HCT116 (cell line): ENCODE measurements at regions not wholly inside any gene's neighbourhood (a gene's known extent, or its start where the extent isn't known, plus 50 kb on each side); places are given as distances from the start of the nearest gene placed in this dataset.

Source experiments
- ATAC-seq: fragments of 200-7000 bp; cut with Tn5 transposase; 2 replicates; pipeline ENCODE4 v1.9.1; 2020; ENCODE audit warnings: mild to moderate bottlenecking, moderate library complexity
- BruUV-seq: library from RNA; stranded (reverse); fragments of 400-500 nt; replicated peaks from 2 replicates; lab custom pipeline; 2021; lab: Mats Ljungman, UMichigan
- CTCF ChIA-PET: fragments of 300-600 bp; sonication (Branson Sonifier 250); formaldehyde crosslinking; loops from one replicate; lab custom pipeline; 2021; ENCODE audit warnings: antibody characterized with exemption; lab: Charles Lee
- POLR2A ChIA-PET: fragments of 300-600, 350-600 bp; sonication (Branson Sonifier 250); formaldehyde crosslinking; loops from one replicate; lab custom pipeline; 2021; ENCODE audit warnings: antibody characterized with exemption; lab: Charles Lee
- RAD21 ChIA-PET, 2 experiments: fragments of 300-600 bp; sonication (Branson Sonifier 250); formaldehyde crosslinking; loops; one replicate each; lab custom pipeline; 2023; ENCODE audit warnings: low total read pairs in 2 of 2; ENCODE audit not compliant: uncharacterized antibody in 2 of 2, unreplicated experiment in 2 of 2, low non-redundant PET in 1 of 2; lab: Charles Lee
- DNase-seq: peaks from one replicate; pipeline ENCODE4 v3.0.0-alpha.2; 2010; ENCODE audit warnings: low read depth, low spot score
- H2AFZ ChIP-seq: fragments of 200-600 bp; shearing (Covaris generic), sonication (generic); 2 replicates; pipeline ENCODE4 v1.6.1; 2017; ENCODE audit warnings: low read depth, mixed run types, mixed read lengths, antibody characterized with exemption, low read length; ENCODE audit not compliant: poor library complexity, severe bottlenecking
- H3K27ac ChIP-seq: 2 replicates; pipeline ENCODE4 v1.5.1; 2012; ENCODE audit warnings: low read depth, low read length
- H3K27me3 ChIP-seq: fragments of 200-600 bp; sonication (generic); 2 replicates; pipeline ENCODE4 v1.6.1; 2016; ENCODE audit warnings: mixed run types, low read length, mixed read lengths; ENCODE audit not compliant: insufficient read depth
- H3K36me3 ChIP-seq, 2 experiments: fragments of 200-500 bp in 1 of 2; fragments of 200-600 bp in 1 of 2; sonication (Bioruptor generic) in 1 of 2; sonication (generic) in 1 of 2; 2 replicates each; pipeline versions ENCODE4 v1.5.1 to v1.6.1; 2014 to 2016; ENCODE audit warnings: low read length in 2 of 2, inconsistent platforms in 1 of 2, mixed read lengths in 1 of 2, mixed run types in 1 of 2; ENCODE audit not compliant: insufficient read depth in 2 of 2, control insufficient read depth in 1 of 2
- H3K4me1 ChIP-seq, 2 experiments: fragments of 200-600 bp in 1 of 2; sonication (generic) in 1 of 2; 2 replicates each; pipeline versions ENCODE4 v1.5.1 to v1.6.1; 2012 to 2017; ENCODE audit warnings: low read length in 2 of 2, inconsistent platforms in 1 of 2, mild to moderate bottlenecking in 1 of 2, mixed read lengths in 1 of 2, mixed run types in 1 of 2, moderate library complexity in 1 of 2; ENCODE audit not compliant: insufficient read depth in 2 of 2, control insufficient read depth in 1 of 2
- H3K4me2 ChIP-seq: fragments of 200-600 bp; sonication (generic); 2 replicates; pipeline ENCODE4 v1.6.1; 2017; ENCODE audit warnings: mixed run types, low read length, mixed read lengths
- H3K4me3 ChIP-seq, 2 experiments: fragments of 200-600 bp in 1 of 2; sonication (generic) in 1 of 2; replicated peaks in 1 of 2; 2 replicates each; pipeline ENCODE4 v1.5.1; 2011 to 2016; ENCODE audit warnings: low read length in 2 of 2, control low read depth in 1 of 2, low read depth in 1 of 2, mild to moderate bottlenecking in 1 of 2, mixed read lengths in 1 of 2, mixed run types in 1 of 2
- H3K79me2 ChIP-seq: fragments of 200-600 bp; sonication (generic); 2 replicates; pipeline ENCODE4 v1.6.1; 2017; ENCODE audit warnings: mild to moderate bottlenecking, mixed run types, low read length, moderate library complexity, mixed read lengths; ENCODE audit not compliant: insufficient read depth
- H3K9ac ChIP-seq: fragments of 200-600 bp; sonication (generic); 2 replicates; pipeline ENCODE4 v1.6.1; 2016; ENCODE audit warnings: low read length, mixed read lengths
- H3K9me2 ChIP-seq: fragments of 200-600 bp; sonication (generic), shearing (Covaris generic); 2 replicates; pipeline ENCODE4 v1.6.1; 2017; ENCODE audit warnings: mixed run types, mild to moderate bottlenecking, moderate library complexity; ENCODE audit not compliant: insufficient read depth
- H3K9me3 ChIP-seq, 2 experiments: fragments of 200-500 bp in 1 of 2; fragments of 200-600 bp in 1 of 2; sonication (Bioruptor generic) in 1 of 2; sonication (generic) in 1 of 2; 2 replicates each; pipeline ENCODE4 v1.6.1; 2014 to 2017; ENCODE audit warnings: low read length in 2 of 2, mixed read lengths in 2 of 2, inconsistent platforms in 1 of 2, low read depth in 1 of 2, mild to moderate bottlenecking in 1 of 2, mixed run types in 1 of 2, moderate library complexity in 1 of 2; ENCODE audit not compliant: control insufficient read depth in 1 of 2, insufficient read depth in 1 of 2
- H4K20me1 ChIP-seq: fragments of 200-600 bp; sonication (generic), shearing (Covaris generic); 2 replicates; pipeline ENCODE4 v1.6.1; 2017; ENCODE audit warnings: mixed run types, mild to moderate bottlenecking, moderate library complexity; ENCODE audit not compliant: insufficient read depth
- CBX3 ChIP-seq: IDR thresholded peaks from 2 replicates; pipeline ENCODE4 v1.6.1; 2012; ENCODE audit warnings: low read depth
- CEBPB ChIP-seq: IDR thresholded peaks from 2 replicates; pipeline ENCODE4 v1.6.1; 2012; ENCODE audit warnings: low read depth
- EGR1 ChIP-seq: IDR thresholded peaks from 2 replicates; pipeline ENCODE4 v1.6.1; 2012; ENCODE audit warnings: low read depth
- ELF1 ChIP-seq: IDR thresholded peaks from 2 replicates; pipeline ENCODE4 v1.6.1; 2012; ENCODE audit warnings: low read depth, borderline replicate concordance
- FOSL1 ChIP-seq: IDR thresholded peaks from 2 replicates; pipeline ENCODE4 v1.6.1; 2012; ENCODE audit warnings: low read depth
- POLR2A ChIP-seq: IDR thresholded peaks from 2 replicates; pipeline ENCODE4 v1.7.0; 2011; ENCODE audit warnings: borderline replicate concordance; ENCODE audit not compliant: insufficient read depth, insufficient read length; ENCODE audit errors: extremely low read depth
- POLR2AphosphoS5 ChIP-seq: IDR thresholded peaks from 2 replicates; pipeline ENCODE4 v1.6.1; 2011; ENCODE audit warnings: mild to moderate bottlenecking, low read depth, low read length, moderate library complexity
- RAD21 ChIP-seq: IDR thresholded peaks from 2 replicates; pipeline ENCODE4 v1.6.1; 2012; ENCODE audit warnings: low read depth, mild to moderate bottlenecking
- SIN3A ChIP-seq: IDR thresholded peaks from 2 replicates; pipeline ENCODE4 v1.6.1; 2012; ENCODE audit warnings: low read depth
- SRF ChIP-seq: IDR thresholded peaks from 2 replicates; pipeline ENCODE4 v1.6.1; 2012; ENCODE audit warnings: low read depth
- YY1 ChIP-seq: IDR thresholded peaks from 2 replicates; pipeline ENCODE4 v1.6.1; 2011; ENCODE audit warnings: low read length, low read depth, moderate library complexity, mild to moderate bottlenecking; ENCODE audit not compliant: insufficient replicate concordance; ENCODE audit errors: extremely low read depth
- ZFX ChIP-seq: fragments of 450-650 bp; IDR thresholded peaks from 2 replicates; pipeline ENCODE4 v1.6.1; 2017
- ZNF274 ChIP-seq: fragments of 200-500 bp; sonication (Bioruptor generic); IDR thresholded peaks from 2 replicates; pipeline ENCODE4 v1.6.1; 2014; ENCODE audit warnings: mild to moderate bottlenecking, low read depth, low read length, inconsistent platforms
- intact Hi-C: fragments of 100-400 bp; cut with micrococcal nuclease; formaldehyde crosslinking; loops from 2 replicates; pipeline ENCODE4 v1.10.0; 2022
- TF ChIP-seq, protein P1 (sequence below): IDR thresholded peaks from 2 replicates; pipeline ENCODE4 v1.6.1; 2012; ENCODE audit warnings: low read depth
- TF ChIP-seq, protein P2 (sequence below): IDR thresholded peaks from 2 replicates; pipeline ENCODE4 v1.6.1; 2011; ENCODE audit warnings: mild to moderate bottlenecking, low read length, moderate library complexity; ENCODE audit not compliant: insufficient replicate concordance; ENCODE audit errors: extremely low read depth
- TF ChIP-seq, protein P3 (sequence below): IDR thresholded peaks from 2 replicates; pipeline ENCODE4 v1.6.1; 2012

DNA sequence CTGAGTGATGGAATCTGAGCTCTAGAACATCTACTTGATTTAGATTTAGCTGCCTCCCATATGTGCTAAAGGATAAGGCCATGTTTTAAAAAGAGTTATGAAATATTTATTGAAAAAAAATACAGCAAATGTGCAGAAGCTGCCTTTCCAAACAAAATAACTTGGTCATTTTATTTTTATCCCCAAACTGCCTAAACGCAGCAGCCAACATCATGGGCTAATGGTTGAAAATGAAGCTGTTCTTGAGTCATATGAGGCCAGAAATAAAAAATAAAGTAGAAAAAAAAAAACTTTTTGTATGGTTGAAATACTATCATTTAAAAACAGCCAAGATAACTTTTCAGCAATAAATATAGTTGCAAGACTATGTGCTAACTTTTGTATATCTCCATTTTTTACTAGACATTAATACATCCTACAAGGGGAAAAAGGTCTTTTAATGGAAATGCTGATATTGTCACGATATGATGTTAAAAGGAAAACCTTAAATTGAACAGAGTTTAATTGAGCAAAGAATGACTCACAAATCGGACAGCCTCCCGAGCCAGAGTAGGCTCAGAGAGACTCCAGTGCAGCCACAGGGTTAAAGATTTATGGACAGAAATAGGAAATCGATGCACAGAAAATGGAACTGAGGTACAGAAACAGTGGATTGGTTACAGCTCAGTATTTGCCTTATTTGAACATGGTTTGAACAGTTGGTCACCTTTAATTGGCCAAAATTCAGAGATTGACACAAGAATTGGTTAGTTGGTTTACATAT lies 305.8 kb downstream of the MDFIC start:
- Histone ChIP-seq H3K9ac (no peak overlapping the region), H4K20me1 (no peaks in the 10 kb centered on the region), H3K4me1 (peaks cover 21 to 33% of the 10 kb centered on the region in 2 experiments; a peak in 3 of 4 replicates), H3K27ac (no peak overlapping the region), H3K4me2 (no peak overlapping the region), H2AFZ (no peak overlapping the region), H3K79me2 (no peaks in the 10 kb centered on the region), H3K4me3 (no peak overlapping the region), H3K9me2 (no peaks in the 10 kb centered on the region), H3K36me3 (no peaks in the 10 kb centered on the region), H3K9me3 (no peaks in the 10 kb centered on the region), H3K27me3 (no peaks in the 10 kb centered on the region)
- intact Hi-C loops: no loop called here
- ChIA-PET RAD21 (no interaction called here), POLR2A (no interaction called here), CTCF (no interaction called here)
- no peak for TF ChIP-seq ELF1
- TF ChIP-seq, protein P1, sequence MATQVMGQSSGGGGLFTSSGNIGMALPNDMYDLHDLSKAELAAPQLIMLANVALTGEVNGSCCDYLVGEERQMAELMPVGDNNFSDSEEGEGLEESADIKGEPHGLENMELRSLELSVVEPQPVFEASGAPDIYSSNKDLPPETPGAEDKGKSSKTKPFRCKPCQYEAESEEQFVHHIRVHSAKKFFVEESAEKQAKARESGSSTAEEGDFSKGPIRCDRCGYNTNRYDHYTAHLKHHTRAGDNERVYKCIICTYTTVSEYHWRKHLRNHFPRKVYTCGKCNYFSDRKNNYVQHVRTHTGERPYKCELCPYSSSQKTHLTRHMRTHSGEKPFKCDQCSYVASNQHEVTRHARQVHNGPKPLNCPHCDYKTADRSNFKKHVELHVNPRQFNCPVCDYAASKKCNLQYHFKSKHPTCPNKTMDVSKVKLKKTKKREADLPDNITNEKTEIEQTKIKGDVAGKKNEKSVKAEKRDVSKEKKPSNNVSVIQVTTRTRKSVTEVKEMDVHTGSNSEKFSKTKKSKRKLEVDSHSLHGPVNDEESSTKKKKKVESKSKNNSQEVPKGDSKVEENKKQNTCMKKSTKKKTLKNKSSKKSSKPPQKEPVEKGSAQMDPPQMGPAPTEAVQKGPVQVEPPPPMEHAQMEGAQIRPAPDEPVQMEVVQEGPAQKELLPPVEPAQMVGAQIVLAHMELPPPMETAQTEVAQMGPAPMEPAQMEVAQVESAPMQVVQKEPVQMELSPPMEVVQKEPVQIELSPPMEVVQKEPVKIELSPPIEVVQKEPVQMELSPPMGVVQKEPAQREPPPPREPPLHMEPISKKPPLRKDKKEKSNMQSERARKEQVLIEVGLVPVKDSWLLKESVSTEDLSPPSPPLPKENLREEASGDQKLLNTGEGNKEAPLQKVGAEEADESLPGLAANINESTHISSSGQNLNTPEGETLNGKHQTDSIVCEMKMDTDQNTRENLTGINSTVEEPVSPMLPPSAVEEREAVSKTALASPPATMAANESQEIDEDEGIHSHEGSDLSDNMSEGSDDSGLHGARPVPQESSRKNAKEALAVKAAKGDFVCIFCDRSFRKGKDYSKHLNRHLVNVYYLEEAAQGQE: no peak
- no peak for TF ChIP-seq CBX3
- TF ChIP-seq EGR1: no peak
- no peak for TF ChIP-seq POLR2A
- TF ChIP-seq, protein P2, sequence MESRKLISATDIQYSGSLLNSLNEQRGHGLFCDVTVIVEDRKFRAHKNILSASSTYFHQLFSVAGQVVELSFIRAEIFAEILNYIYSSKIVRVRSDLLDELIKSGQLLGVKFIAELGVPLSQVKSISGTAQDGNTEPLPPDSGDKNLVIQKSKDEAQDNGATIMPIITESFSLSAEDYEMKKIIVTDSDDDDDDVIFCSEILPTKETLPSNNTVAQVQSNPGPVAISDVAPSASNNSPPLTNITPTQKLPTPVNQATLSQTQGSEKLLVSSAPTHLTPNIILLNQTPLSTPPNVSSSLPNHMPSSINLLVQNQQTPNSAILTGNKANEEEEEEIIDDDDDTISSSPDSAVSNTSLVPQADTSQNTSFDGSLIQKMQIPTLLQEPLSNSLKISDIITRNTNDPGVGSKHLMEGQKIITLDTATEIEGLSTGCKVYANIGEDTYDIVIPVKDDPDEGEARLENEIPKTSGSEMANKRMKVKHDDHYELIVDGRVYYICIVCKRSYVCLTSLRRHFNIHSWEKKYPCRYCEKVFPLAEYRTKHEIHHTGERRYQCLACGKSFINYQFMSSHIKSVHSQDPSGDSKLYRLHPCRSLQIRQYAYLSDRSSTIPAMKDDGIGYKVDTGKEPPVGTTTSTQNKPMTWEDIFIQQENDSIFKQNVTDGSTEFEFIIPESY: no peak
- no peak for TF ChIP-seq FOSL1
- TF ChIP-seq, protein P3, sequence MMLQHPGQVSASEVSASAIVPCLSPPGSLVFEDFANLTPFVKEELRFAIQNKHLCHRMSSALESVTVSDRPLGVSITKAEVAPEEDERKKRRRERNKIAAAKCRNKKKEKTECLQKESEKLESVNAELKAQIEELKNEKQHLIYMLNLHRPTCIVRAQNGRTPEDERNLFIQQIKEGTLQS: no peak
- TF ChIP-seq ZNF274: no peak
- no peak for TF ChIP-seq SIN3A
- TF ChIP-seq YY1: no peak
- no peak for TF ChIP-seq ZFX
- no peak for TF ChIP-seq POLR2AphosphoS5
- TF ChIP-seq SRF: no peak
- no peak for TF ChIP-seq CEBPB
- no peak for TF ChIP-seq RAD21
- no peak for ATAC-seq
- BruUV-seq: no TSS peak
- DNase-seq: no peak
